ENCODE measurements at regions not wholly inside any gene's neighbourhood (a gene's known extent, or its start where the extent isn't known, plus 50 kb on each side); places are given as distances from the start of the nearest gene placed in this dataset.

DNA sequence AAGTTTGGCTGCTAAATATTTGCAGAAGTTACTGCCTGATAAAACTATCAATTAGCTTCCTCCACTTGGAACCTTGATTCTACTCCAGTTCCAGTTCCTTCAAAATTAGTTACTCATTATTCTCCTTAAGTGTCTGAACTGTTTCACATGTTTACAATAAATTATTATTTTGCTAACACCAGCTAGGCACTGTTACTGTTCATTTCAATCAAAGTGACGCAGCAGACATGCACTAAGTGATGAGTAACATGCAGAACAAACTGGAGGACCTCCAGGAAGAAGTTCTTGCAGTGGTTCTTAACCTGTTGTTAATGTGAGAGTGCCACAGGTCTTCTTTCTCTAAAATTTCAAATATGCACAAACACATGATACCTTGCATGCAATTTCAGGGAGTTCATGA, 491.8 kb upstream of the SEMA3A start:
- TF ChIP-seq CTCF (IDR thresholded peaks at IDR 0.05): no peak
- no peak for TF ChIP-seq POLR2A (IDR thresholded peaks at IDR 0.05)
